K562 (cell line): ENCODE measurements at regions not wholly inside any gene's neighbourhood (a gene's known extent, or its start where the extent isn't known, plus 50 kb on each side); places are given as distances from the start of the nearest gene placed in this dataset.
"Not testable (repeated sequence)": the region's sequence is repeated elsewhere in the genome, so short reads cannot be mapped to it uniquely, and the experiment has no call there.

ENCODE experiments used
- ATAC-seq: fragments of 200-7000 bp; cut with Tn5 transposase; 3 replicates; pipeline ENCODE4 v1.9.1; 2020; ENCODE audit warnings: moderate library complexity
- BruUV-seq: library from RNA; stranded (reverse); fragments of 400-500 nt; replicated peaks from 2 replicates; lab custom pipeline; 2021; lab: Mats Ljungman, UMichigan
- CTCF ChIA-PET: fragments of 300-600 bp; formaldehyde crosslinking; extraction: SDS; loops from one replicate; lab custom pipeline; 2021; ENCODE audit warnings: low intra/inter-chr PET ratio; lab: Yijun Ruan, JAX
- POLR2A ChIA-PET: fragments of 300-600, 350-650 bp; sonication (Branson Sonifier 250); formaldehyde crosslinking; extraction: SDS; loops from one replicate; lab custom pipeline; 2021; ENCODE audit warnings: antibody characterized with exemption, inconsistent platforms; lab: Yijun Ruan, JAX
- DNase-seq, 4 experiments: peaks; one replicate each; pipeline versions ENCODE4 v3.0.0 to v3.0.0-alpha.2; 2011 to 2018; ENCODE audit warnings: low spot score in 3 of 4, mixed read lengths in 3 of 4; ENCODE audit errors: extremely low read depth in 1 of 4
- FAIRE-seq: peaks from 2 replicates; lab custom pipeline; 2011; peaks lifted over from hg19 to GRCh38; lab: Jason Lieb, UNC
- H2AFZ ChIP-seq: 2 replicates; pipeline ENCODE4 v1.6.0; 2011; ENCODE audit warnings: low read depth, low read length, control low read depth, inconsistent platforms
- H3K27ac ChIP-seq: fragments of 200-600 bp; 3 replicates; pipeline ENCODE4 v1.8.0; 2011; ENCODE audit warnings: low read depth, mild to moderate bottlenecking, control low read depth, inconsistent platforms, low read length, moderate library complexity, mixed read lengths; ENCODE audit errors: extremely low read depth
- H3K27me3 ChIP-seq, 2 experiments: fragments of 300-600 bp in 1 of 2; 2 replicates in 1 of 2; 3 replicates in 1 of 2; pipeline versions ENCODE4 v1.6.0 to v1.8.0; 2011; ENCODE audit warnings: inconsistent platforms in 2 of 2, low read length in 2 of 2, mild to moderate bottlenecking in 1 of 2, mixed read lengths in 1 of 2, moderate library complexity in 1 of 2; ENCODE audit not compliant: control insufficient read depth in 2 of 2, insufficient read depth in 2 of 2
- H3K36me3 ChIP-seq: fragments of 300-600 bp; 3 replicates; pipeline ENCODE4 v1.8.0; 2011; ENCODE audit warnings: mild to moderate bottlenecking, low read length, inconsistent platforms; ENCODE audit not compliant: control insufficient read depth, insufficient read depth
- H3K4me1 ChIP-seq, 2 experiments: fragments of 200-600 bp in 1 of 2; replicated peaks in 1 of 2; 2 replicates in 1 of 2; 3 replicates in 1 of 2; pipeline versions ENCODE4 v1.5.1 to v1.8.0; 2011; ENCODE audit warnings: inconsistent platforms in 2 of 2, low read length in 2 of 2, mild to moderate bottlenecking in 1 of 2, mixed read lengths in 1 of 2, moderate library complexity in 1 of 2; ENCODE audit not compliant: control insufficient read depth in 2 of 2, insufficient read depth in 2 of 2
- H3K4me2 ChIP-seq: 2 replicates; pipeline ENCODE4 v1.6.1; 2011; ENCODE audit warnings: low read length, control low read depth, inconsistent platforms, mixed read lengths; ENCODE audit not compliant: insufficient read depth
- H3K4me3 ChIP-seq: fragments of 200-600 bp; sonication (generic), shearing (Covaris generic); 2 replicates; pipeline ENCODE4 v1.5.1; 2016; ENCODE audit warnings: control low read depth, inconsistent platforms
- H3K79me2 ChIP-seq: fragments of 200-600 bp; 3 replicates; pipeline ENCODE4 v1.8.0; 2011; ENCODE audit warnings: low read length, inconsistent platforms; ENCODE audit not compliant: control insufficient read depth, insufficient read depth
- H3K9ac ChIP-seq, 2 experiments: 2 replicates each; pipeline versions ENCODE4 v1.6.0 to v1.6.1; 2011; ENCODE audit warnings: low read depth in 2 of 2, low read length in 2 of 2, control low read depth in 1 of 2, inconsistent platforms in 1 of 2, mild to moderate bottlenecking in 1 of 2, mixed read lengths in 1 of 2; ENCODE audit not compliant: insufficient read depth in 1 of 2
- H3K9me1 ChIP-seq: one replicate; pipeline ENCODE4 v1.6.0; 2011; ENCODE audit warnings: inconsistent platforms, mild to moderate bottlenecking, low read length, moderate library complexity; ENCODE audit not compliant: control insufficient read depth, insufficient read depth
- H3K9me3 ChIP-seq: replicated peaks from 2 replicates; pipeline ENCODE4 v1.5.1; 2011; ENCODE audit warnings: low read depth, low read length, inconsistent platforms; ENCODE audit not compliant: control insufficient read depth, insufficient read depth
- H4K20me1 ChIP-seq: replicated peaks from 2 replicates; pipeline ENCODE4 v1.6.1; 2011; ENCODE audit warnings: low read length, inconsistent platforms, mixed read lengths; ENCODE audit not compliant: control insufficient read depth, insufficient read depth
- in situ Hi-C: fragments of 300-500 bp; cut with MboI; formaldehyde crosslinking; loops from 4 replicates; pipeline ENCODE4 v1.15.0; 2018; ENCODE audit warnings: inconsistent platforms, mixed read lengths
- intact Hi-C: fragments of 100-400 bp; cut with micrococcal nuclease; formaldehyde crosslinking; loops from 2 replicates; pipeline ENCODE4 v1.14.2; 2022

DNA sequence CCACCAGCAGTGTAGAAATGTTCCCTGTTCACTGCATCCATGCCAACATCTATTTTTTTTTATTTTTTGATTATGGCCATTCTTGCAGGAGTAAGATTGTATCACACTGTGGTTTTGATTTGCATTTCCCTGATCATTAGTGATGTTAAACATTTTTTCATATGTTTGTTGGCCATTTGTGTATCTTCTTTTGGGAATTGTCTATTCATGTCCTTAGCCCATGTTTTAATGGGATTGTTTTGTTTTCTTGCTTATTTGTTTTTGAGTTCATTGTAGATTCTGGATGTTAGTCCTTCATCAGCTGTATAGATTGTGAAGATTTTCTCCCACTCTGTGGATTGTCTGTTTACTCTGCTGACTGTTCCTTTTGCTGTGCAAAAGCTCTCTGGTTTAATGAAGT is 126.9 kb downstream of the NDFIP2 start:
- H2AFZ ChIP-seq, CTCF ChIA-PET, H3K9ac ChIP-seq, H3K36me3 ChIP-seq, H3K9me3 ChIP-seq, POLR2A ChIA-PET, H3K27ac ChIP-seq, H3K4me1 ChIP-seq, H3K4me3 ChIP-seq, H4K20me1 ChIP-seq, H3K79me2 ChIP-seq, intact Hi-C loops, ATAC-seq, H3K9me1 ChIP-seq, H3K27me3 ChIP-seq, in situ Hi-C loops, DNase-seq, H3K4me2 ChIP-seq, BruUV-seq, FAIRE-seq: not testable (repeated sequence)
